SH-SY5Y (cell line): ENCODE measurements at regions not wholly inside any gene's neighbourhood (a gene's known extent, or its start where the extent isn't known, plus 50 kb on each side); places are given as distances from the start of the nearest gene placed in this dataset.

ENCODE experiments used
- GATA2 ChIP-seq: IDR thresholded peaks from 2 replicates; pipeline ENCODE4 v1.6.1; 2011; ENCODE audit warnings: mild to moderate bottlenecking, low read depth, low read length
- GATA3 ChIP-seq: IDR thresholded peaks from 2 replicates; pipeline ENCODE4 v1.6.1; 2011; ENCODE audit warnings: low read depth, mild to moderate bottlenecking, low read length, moderate library complexity

GRCh38 chr2:192932376-192932775 lies 737.6 kb upstream of the TMEFF2 start:
- TF ChIP-seq GATA2 = no peak
- TF ChIP-seq GATA3 = no peak
